Neural progenitor cell (in vitro differentiated cells): ENCODE measurements at regions not wholly inside any gene's neighbourhood (a gene's known extent, or its start where the extent isn't known, plus 50 kb on each side); places are given as distances from the start of the nearest gene placed in this dataset.

Experiments used
- EZH2 ChIP-seq: fragments of 200-600 bp; sonication (generic); IDR thresholded peaks from 2 replicates; pipeline ENCODE4 v1.6.1; 2017; ENCODE audit warnings: antibody characterized with exemption, mild to moderate bottlenecking, moderate library complexity
- EZH2phosphoT487 ChIP-seq: fragments of 200-600 bp; sonication (generic); IDR thresholded peaks from 2 replicates; pipeline ENCODE4 v1.6.1; 2017; ENCODE audit warnings: antibody characterized with exemption
- TF ChIP-seq, protein P1 (sequence below): fragments of 200-600 bp; sonication (generic); IDR thresholded peaks from 2 replicates; pipeline ENCODE4 v1.5.1; 2017; ENCODE audit warnings: antibody characterized with exemption, mild to moderate bottlenecking

DNA sequence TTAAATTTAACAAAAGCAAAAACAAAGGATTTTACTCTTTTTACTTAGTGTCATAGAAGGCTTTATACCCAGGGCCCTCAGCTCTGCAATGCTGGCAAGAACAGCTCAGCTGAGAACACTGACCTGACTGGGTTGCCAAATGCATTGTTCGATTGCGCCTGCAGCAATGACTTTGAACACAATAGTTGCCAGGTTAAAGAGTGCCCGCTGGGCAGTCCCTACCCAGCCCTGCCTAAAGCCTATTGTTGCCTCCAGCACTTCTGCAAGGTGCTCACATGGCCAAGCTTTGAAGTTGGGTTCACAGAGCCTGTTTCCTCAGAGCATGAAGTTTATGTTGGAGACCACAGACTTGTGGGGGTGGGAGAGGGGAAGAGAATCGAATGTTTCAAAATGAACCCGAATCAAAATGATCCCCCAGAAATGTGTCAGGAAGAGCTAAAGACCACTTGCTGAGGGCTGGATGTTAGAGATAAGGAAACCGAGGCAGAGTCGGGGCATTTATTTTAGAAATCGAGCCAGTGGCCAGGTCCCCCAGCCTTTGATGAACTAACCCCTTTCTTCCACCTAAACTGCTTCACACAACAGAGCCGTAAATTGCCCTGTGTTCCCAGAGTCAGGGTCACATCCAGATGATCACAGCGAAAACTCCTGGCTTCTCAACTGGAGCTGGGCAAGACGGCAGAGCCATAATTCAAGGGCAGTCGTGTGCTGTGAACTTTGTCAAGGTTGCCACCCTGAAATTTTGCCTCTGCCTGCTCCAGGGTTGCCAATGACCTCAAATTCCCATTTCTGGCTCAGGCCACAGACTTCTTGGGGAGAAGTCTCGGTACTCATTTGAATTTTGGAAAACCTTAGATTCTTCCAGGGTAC is 55.0 kb downstream of the FOXA2 start:
- TF ChIP-seq, protein P1, sequence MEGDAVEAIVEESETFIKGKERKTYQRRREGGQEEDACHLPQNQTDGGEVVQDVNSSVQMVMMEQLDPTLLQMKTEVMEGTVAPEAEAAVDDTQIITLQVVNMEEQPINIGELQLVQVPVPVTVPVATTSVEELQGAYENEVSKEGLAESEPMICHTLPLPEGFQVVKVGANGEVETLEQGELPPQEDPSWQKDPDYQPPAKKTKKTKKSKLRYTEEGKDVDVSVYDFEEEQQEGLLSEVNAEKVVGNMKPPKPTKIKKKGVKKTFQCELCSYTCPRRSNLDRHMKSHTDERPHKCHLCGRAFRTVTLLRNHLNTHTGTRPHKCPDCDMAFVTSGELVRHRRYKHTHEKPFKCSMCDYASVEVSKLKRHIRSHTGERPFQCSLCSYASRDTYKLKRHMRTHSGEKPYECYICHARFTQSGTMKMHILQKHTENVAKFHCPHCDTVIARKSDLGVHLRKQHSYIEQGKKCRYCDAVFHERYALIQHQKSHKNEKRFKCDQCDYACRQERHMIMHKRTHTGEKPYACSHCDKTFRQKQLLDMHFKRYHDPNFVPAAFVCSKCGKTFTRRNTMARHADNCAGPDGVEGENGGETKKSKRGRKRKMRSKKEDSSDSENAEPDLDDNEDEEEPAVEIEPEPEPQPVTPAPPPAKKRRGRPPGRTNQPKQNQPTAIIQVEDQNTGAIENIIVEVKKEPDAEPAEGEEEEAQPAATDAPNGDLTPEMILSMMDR = no peak
- TF ChIP-seq EZH2 = no peak
- TF ChIP-seq EZH2phosphoT487 = no peak
